HG02884 (cell line): ENCODE measurements at regions not wholly inside any gene's neighbourhood (a gene's known extent, or its start where the extent isn't known, plus 50 kb on each side); places are given as distances from the start of the nearest gene placed in this dataset.

ENCODE experiments used
- ATAC-seq: cut with Tn5 transposase; IDR thresholded peaks from one replicate; pipeline ENCODE4 v1.9.1; 2021; ENCODE audit warnings: mild to moderate bottlenecking, moderate library complexity; ENCODE audit not compliant: unreplicated experiment

DNA sequence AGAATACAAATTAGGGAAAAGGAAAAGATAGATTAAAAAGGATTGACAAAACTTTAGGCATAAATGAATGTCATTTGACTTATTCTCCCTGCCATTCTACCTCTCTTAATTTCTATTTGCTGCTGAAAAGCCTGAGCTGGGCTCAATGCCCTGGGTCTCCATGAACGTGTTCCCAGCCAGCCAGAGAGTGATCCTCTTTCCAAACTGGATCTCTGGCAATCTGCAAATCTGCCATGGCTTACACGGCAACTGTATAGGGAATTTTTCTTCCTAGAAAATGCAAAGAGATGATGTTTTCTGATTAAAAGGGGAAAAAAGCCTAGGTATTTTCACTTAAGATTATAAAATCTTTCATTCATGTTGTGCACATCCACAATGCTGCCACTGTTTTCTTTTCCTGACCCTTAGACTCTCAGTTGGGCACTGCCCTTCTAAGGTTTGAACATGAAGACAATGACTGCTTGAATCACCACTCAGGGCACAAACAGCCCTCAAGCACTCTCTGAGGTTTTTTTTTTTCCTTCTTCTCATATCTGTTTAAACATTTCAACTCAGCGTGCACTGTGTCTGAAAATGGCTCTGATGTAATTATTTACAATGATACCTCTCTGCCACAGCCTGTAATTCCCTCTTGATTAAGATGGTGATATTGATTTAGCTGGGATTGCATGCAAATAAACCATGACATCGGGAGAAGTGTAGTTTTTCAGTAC, 60.3 kb downstream of the DACT1 start:
- ATAC-seq: no peak

DNA sequence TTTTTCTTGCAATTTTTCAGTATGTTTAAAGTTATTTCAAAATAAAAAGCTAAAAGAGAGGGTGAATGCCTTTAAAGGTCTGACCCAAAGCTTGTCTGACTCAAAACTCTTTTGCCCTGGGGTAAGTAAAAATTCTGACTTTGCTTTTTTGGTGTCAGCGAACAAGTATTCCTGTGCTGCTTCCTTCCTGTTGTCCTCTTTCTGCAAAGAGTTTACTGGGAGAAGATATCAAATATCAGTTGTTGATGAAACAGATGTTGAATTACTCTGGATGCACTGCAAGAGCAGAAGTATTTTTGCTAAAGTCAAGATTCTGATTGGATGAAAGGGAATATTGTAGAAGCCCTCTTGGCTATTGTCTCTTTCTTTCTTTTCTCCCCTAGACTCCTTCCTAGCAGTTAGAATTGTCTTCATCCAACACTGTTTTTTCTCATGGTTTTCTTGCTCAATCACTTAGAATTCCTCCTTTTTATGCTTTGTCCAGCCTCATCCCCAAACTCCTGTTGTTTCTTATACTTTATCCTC, 62.0 kb downstream of the DACT1 start:
- ATAC-seq: no peak

DNA sequence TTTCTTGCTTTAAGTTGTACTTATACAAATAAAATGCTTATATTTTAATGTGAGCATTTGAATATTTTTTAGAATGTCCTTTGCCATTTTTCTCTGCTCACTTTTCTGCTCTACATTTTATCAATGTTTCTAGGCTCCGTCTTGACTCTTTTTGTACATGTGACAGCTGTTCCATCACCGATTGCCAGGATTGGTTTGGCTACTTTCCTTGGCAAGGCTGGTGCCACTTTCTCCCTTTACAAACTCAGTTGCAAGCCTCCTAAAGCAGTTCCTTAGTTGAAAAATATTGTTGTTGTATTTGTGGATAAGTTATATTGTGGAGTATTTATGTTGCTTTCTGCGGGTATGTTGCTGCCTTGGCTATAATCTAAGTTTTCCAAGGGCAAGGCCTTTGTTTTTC, 63.4 kb downstream of the DACT1 start:
- ATAC-seq: no peak

DNA sequence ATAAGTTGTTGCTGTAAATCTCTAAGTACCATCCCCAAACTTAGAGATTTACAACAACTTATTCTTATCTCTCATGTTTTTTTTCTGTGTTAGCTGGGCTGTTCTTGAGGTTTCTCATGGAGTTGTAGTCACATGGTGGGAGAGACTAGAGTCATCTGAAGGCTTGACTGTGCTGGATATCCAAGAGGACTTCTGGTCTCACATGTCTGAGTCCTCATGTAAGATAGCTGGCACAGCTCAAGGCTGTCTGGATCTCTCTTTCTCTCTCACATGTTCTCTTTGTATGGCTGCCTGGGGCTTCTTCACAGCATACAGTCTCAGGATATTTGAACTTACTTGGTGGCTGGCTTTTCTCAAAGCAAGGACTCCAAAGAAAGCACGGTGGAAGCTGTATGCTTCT, 63.8 kb downstream of the DACT1 start:
- ATAC-seq: no peak

DNA sequence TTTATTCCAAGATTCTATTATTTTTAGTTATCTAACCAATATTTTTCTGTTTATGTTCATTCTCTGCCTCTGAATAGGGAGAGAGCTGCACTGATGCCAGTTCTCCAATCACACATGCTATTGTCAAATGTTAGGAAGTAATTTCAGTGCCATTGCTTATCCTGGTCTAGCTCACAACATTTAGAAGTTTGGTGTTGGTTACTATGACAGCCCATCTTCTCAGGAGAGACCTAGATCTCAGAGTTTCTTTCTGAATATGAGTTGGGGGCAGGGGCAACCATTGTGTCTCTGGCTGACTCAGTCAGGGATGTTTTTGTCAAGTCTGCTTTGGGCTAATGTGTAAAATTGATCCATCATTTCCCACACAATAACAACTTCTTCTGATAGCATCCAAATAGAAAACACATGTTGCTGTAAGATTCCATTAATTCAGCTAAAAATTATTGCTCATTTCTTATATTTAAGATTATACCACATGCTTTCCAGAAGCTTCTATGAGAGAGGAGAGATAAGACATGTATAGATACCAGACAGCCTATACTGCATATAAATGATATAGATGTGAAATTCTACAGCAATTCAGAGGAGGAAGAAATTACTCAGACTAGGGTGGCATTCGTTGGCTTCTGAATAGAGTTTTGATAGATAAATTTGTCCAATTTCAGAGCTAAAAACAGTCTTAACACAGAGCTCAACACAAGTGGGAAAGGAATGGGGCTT, 64.8 kb downstream of the DACT1 start:
- no peak for ATAC-seq

DNA sequence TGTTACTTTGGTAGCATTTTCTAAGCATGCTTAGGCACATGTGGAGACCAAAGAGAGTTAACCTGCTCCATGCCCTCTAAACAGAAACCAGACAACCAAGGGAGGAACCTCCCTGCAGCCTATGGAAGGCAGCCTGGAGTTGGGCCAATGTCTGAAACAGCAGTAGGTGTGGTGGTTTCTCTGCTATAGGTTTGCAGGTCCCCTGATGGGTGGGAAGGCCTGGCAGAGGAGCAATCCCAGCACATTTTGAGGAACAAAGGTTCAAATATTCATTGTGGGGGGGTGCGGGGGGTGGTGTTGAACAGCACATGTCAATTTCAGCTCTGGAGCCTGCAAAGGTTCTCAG, 65.4 kb downstream of the DACT1 start:
- no peak for ATAC-seq

DNA sequence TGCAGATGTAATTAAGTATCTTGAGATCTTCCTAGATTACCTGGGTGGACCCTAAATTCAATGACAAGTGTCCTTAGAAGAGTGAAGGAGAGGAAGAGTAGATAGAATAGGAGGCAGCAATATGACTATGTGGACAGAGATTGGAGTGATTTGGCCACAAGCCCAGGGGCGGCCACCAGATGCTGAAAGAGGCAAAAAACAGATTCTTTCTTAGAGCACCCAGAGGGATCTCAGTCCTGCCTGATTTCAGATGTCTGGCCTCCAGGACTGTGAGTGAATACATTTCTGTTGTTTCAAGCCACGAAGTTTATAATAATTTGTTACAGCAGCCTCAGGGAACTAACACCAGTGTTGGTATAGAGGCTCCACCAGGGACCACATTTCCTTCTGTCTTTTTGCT, 67.3 kb downstream of the DACT1 start:
- ATAC-seq: no peak

DNA sequence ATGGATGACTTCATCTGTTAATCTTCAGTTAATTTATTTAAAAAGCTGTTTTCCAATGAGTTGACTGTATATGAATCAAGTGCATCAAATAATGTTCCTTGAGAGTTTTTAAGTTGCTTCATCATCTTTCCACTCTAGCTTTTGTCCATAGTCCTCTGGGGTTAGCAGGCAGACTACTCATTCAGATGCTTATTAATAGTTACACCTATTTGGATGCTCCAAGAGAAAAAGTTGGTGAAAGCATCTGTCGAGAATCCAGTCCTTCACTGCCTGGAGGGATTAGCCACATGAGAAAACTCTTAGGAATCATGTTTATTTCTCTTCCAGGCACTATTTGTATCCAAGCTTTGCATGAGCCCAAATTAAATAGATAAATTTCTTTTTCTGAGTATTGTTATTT, 70.2 kb downstream of the DACT1 start:
- ATAC-seq: no peak

DNA sequence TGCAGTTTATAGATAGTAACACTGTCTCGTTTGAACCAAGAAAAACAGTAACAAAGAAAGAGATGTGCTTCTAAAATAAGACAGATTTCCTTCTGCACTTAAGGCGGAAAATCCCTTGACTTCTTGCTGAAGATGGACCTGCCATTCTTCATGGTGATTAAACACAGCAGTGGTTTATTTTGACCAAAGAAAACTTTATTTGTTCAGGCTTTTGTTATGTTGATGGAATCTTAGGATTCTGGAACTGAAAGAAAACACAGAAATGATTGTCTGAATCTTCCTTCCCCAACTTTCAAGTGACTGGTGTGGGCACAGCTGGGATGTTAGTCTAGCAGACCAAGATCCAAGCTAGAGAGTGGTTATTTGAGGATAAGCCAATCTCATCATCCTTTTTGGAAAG, 72.2 kb downstream of the DACT1 start:
- ATAC-seq: no peak

DNA sequence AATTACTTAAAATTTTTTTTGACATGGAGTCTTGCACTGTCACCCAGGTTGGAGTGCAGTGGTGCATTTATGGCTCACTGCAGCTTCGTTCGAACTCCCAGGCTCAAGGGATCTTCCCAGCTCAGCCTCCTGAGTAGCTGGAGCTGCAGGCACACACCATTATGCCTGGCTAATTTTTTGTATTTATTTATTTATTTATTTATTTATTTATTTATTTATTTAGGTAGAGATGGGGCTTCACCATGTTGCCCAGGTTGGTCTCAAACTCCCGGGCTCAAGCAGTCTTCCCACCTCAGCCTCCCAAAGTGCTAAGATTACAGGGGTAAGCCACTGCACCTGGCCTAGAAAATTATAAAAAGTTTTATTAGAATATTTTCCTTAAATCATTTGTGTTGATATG, 73.6 kb downstream of the DACT1 start:
- ATAC-seq: no peak

DNA sequence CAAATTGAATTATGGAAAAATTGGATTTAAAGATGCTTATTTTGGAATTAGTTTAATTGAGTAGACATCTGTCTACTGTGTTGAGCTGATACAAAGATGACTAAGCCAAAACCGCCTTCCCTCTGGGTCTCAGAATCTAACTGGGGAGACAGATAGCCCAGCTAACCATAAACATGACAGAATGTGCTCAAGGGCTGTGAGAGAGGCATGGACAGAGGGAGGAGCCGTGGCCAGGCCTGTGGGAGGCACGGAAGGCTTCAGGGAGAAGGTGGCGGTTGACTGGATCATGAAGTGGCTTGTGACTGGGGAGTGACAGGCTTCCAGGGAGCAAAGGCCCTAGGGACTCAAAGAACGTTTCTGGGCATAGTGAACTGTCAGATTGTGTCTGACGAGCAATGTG, 74.6 kb downstream of the DACT1 start:
- ATAC-seq: no peak

DNA sequence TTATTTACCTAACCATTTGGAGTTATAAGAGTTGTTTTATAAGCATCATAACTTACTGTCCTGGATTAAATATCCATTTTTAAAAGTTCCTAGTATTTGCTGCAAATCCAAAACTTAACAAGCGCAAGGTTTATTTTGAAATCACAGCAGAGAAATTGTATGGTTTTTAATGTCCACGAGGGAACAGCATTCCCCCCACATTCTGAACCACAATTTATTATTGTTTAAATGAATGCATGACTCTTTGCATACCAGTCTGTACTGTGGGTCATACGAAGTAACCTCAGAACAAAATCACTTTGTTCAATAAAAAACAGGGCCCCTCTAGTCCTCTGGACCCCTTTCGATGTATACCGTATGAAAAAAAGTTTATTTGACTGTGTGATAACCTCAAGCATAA, 75.9 kb downstream of the DACT1 start:
- no peak for ATAC-seq

DNA sequence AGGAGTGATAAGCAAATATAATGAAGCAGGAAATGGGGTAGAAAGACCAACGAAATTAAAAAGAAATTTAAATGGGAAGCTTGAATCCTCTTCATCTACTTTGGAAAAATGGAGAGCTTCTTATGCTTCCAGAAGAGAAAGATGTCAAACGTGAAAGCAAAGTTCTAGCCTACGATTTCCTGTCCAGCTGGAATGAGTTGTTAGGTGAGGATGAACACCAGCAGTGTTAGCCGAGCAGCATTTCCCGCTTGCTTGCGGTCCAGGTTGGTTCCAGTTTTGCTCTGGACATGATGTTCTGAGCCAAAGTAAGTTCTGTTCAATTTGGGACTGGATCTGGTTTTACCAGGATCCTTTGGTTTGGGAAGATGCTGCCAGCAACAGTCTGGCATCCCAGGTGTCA, 78.9 kb downstream of the DACT1 start:
- ATAC-seq: no peak

DNA sequence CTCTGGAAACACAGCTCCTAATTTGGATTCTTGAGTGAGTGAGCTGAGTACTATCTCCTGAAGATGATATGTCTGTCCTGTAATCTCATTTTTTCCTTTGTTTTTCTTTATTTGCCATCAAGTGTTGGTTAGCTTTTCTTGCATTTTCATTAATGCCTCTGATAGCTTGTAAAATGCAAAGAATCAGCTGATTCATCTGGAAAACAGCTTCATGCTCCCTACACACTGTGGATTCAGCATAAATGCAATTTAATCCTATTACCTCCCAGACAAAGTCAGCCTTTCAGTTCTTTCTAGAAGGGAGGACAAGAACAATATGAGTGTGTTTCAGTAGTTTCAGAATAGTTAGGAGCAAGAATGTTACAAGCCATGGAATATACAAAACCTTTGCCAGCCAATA, 79.4 kb downstream of the DACT1 start:
- ATAC-seq: no peak

DNA sequence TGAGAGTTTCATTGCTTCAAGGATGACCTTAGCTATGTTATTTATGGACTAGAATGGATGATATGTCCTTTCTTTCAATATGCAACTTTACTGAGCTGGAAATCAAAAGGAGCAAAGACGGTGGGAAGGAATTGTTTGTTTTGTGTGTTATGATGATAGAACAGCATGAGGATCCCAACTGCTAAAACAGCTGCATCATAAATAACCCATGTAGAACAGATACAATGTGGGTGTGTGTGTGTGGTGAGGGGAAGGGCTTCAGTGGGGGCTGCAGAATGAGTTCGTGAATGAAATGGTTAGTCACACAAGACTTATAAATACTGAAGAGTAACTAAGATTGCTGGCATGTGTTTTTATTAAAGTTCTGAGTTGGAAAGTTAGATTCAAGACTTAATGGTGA, 80.1 kb downstream of the DACT1 start:
- no peak for ATAC-seq

DNA sequence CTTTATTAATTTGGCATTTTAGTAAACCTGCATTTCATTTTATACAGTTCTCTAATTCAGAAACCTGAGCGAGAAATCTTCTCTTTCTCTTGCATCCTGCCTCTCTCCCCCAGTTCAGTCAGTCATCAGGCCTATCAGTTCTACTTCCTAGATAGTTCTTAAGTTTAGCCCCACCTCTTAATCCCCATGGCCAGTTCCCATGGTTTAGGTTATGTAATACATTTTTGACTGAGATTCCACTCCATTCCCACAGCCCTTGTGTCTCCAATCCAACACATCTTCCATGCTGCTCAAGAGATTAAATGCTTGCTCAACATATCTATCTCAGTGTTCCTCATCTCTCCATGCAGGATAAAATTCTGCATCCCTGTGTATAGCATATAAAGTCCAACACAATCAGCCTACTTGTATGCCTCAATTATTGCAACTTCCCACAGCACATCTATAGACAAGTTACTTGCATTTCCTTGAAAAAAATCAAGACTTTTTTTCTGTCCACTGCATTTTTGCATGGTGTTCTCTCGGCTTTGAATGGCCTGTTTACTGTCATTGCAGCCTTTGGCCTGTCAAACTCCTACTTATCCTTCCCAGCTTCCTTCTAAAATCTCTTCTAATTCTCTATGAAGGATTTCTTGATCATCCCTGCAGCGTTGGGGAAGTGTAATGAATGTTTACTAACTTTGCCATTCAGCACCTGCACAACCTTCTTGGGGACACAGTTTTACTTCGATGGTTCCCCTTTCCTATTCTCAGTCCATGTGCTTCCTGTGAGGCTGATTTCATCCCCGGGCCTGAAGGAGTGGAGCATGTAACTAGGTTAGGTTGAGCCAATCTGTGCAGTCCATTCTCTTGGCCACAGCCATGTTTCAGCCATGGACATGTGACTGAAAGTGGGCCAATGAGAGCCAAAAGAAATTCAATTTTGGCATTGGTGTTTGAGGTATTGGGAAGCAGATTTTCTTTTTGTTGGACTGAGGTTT, 80.8 kb downstream of the DACT1 start:
- ATAC-seq: no peak

DNA sequence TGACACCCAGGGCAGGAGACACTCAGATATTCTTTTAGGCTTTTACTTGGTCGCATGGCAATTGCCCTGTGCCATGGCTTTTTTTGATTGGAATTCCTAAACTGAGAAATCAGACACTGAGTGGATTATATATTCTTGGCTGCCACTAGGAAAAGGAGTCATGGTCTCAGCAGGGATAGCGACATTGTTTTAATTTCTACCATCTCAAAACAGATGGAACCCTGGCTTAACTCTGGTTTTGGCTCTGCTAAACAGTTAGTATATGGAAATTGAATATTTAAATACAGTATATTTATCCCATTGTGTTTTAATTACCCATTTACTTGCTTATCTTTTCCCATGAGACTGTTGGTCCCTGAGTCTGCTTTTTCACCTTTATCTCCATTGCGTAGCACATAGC, 84.0 kb downstream of the DACT1 start:
- ATAC-seq: no peak

DNA sequence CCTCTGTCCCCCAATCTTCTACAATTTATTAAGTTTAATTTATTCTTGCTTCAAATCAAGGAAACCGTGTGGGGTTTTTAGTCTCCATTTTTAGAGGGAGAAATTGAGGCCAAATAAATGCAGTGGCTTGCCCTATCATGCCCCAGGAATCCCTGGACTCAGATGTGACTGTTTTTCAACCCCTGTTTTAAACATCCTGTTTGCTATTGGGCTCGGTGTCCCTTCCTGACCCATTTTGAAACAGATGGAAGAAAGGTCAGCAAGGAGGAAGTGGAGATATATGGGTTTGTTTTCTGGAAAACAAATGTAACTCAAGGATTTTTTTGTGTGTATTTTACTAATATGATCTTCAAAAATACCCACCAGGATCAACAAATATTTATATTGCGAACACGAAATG, 84.7 kb downstream of the DACT1 start:
- ATAC-seq: no peak

DNA sequence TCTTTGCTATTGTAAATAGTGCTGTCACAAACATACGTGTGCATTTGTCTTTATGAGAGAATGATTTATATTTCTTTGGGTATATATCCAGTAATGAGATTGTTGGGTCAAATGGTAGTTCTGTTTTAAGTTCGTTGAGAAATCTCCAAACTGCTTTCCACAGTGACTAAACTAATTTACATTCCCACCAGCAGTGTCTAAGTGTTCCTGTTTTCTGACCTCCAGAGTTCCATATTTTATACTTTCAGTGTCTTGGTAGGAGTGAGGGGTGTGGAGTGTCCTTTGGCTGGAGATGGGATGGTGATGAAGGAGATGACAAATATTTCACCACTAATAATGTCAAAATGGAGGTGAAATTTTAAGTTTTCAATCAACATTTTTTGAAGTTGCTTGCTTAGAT, 86.4 kb downstream of the DACT1 start:
- no peak for ATAC-seq

DNA sequence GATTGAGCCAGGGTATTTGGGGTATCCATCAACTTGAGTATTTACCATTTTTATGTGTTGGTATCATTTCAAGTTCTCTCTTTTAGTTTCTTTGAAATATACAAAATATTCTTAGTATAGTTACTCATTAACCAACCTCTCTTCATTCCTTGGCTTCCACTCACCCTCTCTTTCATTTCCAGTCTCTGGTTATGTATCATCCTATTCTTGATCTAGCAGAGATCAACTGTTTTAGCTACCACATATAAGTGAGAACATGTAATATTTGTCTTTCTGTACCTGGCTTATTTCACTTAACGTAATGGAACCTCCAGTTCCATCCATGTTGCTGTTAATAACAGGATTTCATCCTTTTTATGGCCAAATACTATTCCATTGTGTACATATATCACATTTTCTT, 86.9 kb downstream of the DACT1 start:
- ATAC-seq: no peak

DNA sequence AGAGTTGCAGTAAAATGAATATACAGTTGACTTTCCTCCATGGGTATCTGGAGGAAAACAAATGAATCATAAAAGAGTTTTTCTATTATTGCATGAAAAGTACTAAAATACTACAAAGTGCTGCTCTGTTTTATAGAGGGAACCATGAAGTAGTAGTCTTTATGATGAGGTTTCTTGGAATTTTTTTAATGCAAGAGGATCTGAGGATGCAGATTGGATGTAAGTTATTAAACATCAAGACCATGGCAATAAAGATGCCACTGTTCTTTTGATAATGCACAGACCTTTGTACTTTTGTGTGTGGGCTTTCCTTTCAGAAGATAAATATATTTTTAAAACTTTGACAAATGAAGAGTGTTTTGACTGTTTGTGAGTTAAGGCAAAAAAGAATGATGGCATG, 87.5 kb downstream of the DACT1 start:
- ATAC-seq: no peak

DNA sequence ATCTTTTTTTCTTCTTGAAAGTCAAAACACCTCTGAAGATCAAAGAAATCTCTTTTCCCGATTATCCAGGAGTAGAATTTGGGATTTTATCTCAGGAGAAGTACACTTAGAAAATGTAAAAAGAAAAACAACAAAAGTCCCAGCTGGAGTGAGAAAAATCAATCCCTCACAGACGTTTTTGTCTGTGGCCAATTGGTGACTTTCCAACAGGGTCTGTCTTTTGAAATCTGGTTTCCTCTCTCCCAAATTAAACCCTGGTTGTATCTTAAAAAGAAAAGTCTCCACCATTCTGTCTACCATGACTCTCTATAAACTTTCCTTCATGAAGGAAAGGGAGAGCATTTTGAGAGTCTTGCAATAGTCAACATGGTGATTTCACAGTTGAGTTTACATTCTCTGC, 88.1 kb downstream of the DACT1 start:
- no peak for ATAC-seq
